NCI-H1417 (cell line): ENCODE measurements at regions not wholly inside any gene's neighbourhood (a gene's known extent, or its start where the extent isn't known, plus 50 kb on each side); places are given as distances from the start of the nearest gene placed in this dataset.

ENCODE experiments used
- DNase-seq, 3 experiments: peaks; one replicate each; lab custom pipeline; 2025; lab: John Stamatoyannopoulos, UW

DNA sequence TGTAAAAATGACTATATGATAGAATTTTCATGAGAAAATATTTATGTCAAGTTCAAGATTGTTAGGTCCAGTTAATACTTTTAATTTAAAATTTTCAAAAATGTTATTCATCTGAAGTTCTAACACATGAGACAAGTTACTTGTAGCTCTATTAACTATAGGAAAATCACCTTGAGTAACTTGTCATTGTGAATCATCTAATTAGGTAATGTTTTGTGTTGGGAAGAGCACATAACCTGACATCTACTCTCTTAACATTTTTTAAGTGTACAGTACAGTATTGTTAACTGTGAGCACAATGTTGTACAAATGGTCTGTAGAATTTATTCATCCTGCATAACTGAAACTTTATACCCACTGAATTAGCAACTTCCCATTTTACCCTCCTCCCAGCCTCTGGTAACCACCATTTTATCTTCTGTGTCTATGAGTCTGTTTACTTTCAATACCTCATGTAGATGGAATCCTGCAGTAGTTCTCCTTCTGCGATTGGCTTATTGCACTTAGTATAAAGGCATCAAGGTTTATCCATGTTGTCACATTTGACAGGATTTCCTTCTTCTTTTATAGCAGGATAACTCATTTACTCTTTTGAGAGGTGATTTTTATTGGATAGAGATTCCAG lies 54.6 kb downstream of the ARL4A start:
- DNase-seq, result no peak

DNA sequence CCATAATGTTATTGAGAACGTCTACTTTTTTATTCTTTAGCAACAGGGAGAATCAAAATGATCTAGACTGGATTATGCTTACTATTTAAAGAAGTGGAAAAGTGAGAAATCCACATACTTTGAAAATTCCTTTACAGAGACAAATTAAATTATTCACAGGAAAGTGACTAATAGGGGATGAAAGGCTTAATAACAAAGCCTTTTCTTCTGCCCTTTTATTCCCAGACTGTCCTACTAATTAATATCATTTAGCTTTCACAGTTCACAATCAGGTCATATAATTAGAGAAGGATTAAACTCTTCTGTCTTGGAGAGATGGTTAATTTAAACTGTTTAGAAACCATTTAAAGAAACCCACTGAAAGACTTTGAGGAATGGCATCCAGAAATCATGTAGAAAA lies 58.8 kb downstream of the ARL4A start:
- no peak for DNase-seq

DNA sequence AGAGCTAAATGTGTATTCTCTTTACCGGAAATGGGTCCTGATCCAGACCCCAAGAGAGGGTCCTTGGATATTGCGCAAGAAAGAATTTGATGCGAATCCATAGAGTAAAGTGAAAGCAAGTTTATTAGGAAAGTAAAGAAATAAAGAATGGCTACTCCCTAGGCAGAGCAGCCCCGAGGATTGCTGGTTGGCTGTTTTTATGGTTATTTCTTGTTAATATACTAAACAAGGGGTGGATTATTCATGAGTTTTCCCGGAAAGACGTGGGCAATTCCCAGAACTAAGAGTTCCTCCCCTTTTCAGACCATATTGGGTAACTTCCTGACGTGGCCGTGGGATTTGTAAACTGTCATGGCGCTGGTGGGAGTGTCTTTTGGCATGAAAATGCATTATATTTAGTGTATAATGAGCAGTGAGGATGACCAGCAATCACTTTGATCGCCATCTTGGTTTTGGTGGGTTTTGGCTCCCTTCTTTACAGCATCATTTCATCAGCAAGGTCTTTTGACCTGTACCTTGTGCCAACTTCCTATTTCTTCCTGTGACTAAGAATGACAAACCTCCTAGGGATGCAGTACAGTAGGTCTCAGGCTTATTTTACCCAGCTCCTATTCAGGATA lies 60.4 kb downstream of the ARL4A start:
- no peak for DNase-seq

DNA sequence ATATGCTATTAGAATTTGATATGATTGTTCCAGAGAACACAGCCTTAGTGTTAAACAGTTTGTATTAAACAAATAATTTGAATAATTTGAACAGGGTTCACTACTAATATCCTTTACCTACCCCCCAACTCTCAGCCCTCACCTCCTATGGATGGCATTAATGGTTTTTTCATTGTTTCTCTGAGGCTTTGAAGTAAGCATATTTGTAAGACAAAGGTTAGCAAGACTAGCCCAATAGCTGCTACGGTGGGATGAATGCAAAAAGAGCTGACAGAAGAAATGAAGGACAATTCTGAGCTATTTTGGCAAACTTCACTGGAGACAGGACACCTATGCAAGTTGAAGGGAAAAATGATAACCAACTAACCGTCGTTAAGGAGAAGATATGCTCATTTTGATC lies 61.6 kb downstream of the ARL4A start:
- no peak for DNase-seq

DNA sequence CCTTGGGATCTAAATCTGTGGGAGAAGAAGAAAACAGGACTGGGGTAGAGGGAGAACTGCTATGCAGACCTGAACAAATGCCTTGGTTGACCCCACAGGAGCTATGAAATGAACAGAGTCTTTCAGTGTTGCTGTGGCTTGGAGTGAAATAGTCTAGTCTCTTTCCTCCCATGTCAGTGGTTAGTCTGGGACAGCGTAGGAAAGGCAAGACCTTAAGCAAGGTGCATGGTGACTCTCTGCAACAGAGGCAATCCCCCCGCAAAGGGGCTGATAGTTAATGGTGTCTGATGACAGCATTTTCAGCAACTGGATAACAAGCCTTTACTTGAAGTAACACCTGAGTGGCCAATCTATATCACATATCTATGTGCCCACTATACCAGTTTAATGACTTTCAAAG lies 62.3 kb downstream of the ARL4A start:
- DNase-seq, result no peak

DNA sequence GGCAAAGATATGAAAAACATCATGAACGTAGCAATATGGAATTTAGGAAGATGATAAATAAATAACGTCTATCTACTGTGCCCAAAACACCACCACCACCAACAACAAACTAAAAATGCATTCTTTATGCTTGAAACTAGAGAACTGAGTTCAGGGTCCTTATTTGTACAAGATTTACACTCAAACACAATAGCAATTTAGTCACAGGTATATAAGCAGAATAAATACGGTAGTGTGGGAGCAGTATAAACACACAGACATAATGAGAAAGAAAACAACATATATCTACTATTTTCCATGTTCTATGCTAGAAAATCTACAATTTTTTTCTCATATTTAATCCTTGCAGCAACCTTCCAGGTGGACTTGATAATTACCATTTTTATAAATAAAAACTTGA lies 64.3 kb downstream of the ARL4A start:
- no peak for DNase-seq

DNA sequence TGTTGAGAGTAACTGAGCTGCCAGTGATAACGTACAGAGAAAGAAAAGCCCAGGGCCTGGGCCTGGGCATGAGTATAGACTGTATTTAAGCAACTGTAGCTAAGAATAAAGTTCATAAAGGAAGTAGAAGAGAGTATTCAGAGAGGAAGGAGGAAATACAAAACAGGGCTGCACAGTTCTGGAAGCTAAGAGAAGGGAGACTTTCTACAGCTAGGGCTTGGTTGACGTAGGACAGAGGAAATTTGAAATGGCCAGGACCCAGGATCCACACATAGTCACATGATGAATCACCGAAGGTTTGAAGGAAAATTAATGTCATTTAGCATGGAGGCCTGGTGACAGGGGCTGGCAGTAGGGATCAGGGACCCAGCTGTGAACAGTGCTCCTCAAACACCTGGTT lies 66.7 kb downstream of the ARL4A start:
- no peak for DNase-seq

DNA sequence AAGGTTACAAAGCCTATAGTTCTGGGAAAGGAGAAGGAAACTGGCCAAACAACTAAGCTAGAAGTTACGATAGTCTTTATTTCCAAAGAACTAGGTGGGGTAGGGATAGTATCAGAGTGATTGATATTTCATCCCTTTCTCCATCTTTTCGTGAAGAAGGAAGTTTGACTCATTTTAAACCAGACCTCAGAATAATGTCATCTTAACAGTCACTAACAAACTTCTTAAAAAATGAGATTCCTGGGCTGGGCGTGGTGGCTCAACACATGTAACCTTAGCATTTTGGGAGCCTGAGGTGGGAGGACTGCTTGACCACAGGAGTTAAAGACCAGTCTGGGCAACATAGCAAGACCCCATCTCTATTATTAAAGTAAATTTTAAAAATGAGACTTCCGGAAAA lies 69.4 kb downstream of the ARL4A start:
- DNase-seq, result no peak

DNA sequence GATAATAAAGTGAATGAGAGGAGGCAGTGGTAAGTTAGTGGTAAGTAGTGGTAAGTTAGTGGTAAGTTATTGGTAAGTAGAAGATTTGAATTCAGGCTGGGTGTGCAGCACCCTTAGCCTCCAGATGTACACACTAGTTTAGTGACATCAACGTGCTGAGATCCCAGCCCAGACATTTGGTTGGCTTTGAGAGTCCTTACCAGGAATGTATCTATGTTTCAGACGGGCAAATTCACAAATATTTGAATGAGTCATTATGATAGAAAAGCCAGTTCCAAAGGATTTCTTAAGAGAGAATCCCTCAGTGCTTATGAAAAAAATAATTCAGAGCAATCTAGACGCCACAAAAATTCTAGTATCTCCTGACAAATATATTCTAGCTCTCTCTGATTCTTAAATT lies 70.0 kb downstream of the ARL4A start:
- no peak for DNase-seq

DNA sequence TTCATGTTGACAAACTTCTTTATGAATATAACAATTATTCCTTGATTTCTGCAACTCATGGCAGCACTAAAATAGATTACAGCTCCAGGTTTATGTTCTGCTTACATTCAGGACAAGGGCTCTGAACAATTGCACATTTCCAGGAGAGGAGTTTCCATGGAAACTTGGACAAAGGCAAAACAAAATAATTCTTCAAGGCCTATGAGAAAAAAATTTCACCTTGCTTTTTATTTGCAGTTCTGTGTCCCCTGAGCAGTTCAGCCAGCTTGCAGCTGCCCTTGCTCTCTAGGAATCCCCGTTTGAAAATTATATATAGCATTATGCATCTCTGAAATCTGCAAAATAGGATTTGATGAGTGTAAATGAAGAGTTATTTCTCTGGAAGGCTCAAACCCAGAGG lies 71.7 kb downstream of the ARL4A start:
- DNase-seq, result peak in 2 of 3 experiments; percentile 20 to 79

DNA sequence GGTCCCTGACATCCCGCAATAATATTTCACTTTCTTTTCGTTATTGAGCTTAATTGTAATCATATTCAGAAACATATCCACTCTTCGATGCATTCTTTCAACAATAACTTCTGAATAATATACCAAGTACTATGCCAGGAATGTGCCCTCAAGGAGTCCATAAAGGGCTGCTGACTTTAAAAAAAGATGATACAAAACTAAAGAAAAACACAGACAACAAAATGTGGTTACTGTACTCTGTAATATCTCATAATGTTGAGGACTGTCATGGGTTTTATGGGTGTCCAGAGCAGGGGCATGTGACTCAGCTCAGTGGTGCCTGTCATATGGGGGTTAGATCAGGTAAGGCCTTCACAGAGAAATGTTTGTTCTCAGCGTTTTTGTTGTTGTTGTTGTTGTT lies 73.7 kb downstream of the ARL4A start:
- no peak for DNase-seq

DNA sequence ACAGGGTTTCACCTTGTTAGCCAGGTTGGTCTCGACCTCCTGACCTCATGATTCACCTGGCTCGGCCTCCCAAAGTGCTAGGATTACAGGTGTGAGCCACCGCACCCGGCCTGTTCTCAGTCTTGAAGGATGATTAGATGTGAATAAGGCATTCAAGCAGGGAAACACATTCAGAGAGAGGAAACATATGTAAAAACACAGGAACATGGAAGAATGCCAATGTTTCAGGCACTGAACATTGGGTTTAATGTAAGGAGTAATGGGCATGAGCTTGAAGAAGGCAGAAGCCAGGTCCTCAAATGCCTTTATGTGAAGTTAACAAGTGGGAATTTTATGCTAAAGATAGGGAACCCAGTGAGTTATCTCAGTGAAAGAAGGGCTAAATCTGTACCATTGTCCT lies 74.3 kb downstream of the ARL4A start:
- no peak for DNase-seq

DNA sequence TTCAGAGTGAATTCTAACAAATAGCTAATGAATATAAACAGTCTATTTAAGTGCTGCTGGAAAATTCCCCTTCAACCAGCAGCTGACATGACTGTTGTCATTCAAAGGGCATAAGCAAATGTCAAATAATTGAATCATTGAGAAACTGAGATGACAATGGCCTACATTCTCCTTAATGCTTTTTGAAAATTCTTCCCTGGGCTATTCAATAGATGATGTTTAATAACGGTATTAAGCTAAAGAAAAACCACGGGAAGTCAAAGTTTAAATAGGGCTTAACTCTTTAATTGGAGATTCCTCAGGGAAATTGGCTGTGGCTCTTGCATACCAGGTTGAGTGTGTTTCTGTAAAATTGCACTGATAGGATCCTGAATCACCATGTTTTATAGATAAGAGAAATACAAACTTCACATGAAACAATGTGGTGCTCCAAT lies 77.0 kb downstream of the ARL4A start:
- peak in 1 of 3 experiments; percentile 24 for DNase-seq

DNA sequence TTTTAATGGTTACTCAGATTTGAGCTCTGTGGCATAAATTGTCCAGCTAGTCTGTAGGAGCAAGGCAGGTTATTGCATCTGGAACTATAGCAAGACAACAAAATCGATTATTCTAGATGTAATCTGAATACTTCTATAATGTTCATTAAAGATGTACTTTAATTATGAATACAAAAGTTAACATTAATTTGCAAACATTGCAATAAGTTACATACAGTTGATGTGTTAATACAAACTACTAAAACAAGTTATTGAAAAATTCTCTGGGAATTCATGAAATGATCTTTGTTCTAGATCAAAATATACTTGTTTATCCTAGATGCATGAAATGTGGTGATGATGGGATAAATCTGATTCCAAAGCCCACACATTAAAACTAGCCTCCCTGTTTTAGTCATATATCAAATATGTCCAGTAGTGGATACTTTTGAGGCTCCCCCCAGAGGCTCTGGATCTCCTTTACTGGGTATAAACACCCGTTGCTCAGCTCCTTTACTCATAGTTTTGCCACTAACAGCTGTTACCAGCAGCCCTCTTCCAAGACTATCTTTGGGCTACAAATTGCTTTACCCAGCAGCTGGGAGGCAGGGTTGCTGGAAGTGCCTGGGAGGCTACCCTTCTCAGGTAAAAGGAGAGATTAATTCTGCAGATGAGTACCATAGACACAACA lies 78.1 kb downstream of the ARL4A start:
- no peak for DNase-seq

DNA sequence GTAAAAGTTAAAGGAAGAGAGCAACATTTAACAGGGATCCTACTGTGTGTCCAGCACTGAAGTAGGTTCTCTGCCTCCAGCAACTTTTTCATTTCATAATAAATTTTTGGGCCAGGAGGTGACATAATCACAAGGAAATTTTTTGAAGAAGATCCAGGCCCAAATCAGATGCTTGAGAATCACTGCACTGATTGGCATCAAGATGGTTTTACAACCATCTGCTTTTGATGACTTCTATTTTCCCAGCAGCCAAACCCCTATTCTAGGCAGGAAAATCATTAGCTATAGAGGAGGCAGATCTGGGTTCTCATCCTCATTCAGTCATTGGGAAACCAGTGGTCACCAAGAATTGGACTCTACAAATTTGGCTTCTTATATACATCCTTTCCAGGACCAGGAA lies 79.0 kb downstream of the ARL4A start:
- DNase-seq, result no peak

DNA sequence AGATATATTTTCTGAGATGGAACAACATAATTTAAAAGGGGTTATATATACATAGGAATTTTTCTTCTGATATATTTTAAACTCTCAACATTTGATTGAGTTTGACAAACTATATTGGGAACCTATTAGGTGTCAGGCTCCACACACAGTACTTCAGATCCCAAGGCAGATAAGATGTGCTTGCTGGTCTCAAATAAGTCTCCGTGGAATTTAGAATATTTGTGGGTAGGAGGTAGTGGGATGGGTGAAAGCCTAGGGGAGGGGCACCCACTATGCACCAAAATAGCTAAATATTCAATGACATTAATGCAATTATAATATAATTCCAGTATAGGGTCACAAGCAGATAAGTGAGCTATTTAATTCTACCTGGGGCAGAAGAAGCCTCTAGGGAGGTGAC lies 81.5 kb downstream of the ARL4A start:
- no peak for DNase-seq

DNA sequence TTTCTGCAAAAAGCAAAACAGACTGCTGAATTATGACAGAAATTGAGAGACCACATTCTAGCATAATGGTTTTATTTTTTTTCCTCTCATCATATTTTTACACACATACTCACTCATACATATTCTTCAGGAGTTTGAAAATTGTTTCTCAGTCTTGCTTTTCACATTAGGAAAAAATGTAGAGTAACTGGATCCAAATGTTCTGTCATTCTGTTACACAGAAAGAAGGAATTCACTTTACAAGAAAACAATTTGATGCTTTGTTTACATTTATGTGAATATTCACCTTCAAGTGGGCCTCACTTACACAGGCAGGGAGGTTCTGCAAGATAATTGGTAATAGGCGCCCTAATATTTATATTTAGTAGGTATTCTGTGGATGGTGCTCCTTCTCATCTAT lies 82.0 kb downstream of the ARL4A start:
- peak in 1 of 3 experiments; percentile 20 for DNase-seq

DNA sequence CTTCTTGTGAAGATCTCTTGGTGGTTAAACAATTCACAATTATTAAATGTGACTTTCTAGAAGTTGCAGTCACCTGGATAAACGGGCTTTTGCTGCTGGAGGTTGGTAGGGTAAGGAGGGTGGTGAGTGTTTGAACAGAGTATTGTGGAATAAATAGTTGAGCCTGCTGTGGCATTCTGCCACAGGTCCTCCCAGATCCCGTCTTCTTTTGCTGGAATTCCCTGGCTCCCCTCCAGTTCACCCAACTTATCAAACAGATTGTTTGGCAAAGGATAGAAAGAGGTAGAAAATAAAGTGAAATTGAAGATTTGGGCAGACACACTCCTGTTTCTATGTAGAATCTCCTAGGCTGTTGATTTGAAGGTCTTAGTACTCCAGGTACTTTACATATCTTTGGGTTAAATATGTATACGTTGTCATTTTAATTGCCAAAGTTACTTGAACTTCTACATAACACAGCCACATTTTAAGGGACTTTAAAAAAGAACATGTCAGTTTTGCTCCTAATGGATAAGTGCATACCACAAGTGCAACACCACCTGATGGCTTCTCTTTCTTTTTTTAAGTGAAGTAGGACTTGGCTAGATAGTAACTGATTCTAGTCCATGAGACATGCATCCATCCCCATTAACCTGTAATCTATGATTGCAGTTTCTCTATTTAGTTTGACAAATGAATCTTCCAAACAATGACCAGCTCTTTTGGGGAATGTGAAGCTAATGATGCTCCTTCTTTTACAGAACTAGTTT lies 83.0 kb downstream of the ARL4A start:
- DNase-seq, result no peak

DNA sequence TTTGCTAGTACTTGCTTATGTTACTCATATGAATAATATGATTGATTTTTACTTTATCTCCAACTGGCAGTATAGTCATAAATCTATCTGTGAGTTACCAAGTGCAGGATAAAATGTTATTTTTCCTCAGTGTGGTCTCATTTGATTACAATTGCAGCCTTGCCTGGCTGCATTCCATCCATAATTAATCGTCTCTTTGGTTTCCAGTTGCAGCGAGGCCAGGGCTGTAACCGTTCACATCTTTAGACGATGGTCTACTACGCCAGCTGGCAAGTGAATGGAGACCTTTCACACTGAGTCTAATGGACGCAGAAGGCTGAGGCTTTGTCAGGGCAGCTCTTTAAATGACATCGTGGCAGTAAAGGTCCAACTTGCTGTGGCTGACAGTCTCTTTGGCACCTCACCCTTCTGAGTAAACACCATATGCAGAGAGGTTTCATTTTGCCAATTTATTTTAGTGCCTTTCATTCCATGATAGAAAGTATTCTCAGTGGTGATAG lies 84.0 kb downstream of the ARL4A start:
- peak; percentile 24 to 83 (median 45) for DNase-seq

DNA sequence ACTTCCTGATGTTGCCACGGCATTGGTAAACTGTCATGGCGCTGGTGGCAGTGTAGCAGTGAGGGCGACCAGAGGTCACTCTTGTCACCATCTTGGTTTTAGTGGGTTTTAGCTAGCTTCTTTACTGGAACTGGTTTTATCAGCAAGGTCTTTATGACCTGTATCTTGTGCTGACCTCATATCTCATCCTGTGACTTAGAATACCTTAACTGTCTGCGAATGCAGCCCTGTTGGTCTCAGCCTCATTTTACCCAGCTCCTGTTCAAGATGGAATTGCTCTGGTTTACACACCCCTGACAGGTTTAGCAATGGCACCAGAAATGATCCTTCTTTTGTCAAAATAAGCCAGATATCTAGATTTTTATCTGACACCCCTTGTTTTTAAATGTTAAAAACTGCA lies 85.3 kb downstream of the ARL4A start:
- no peak for DNase-seq

DNA sequence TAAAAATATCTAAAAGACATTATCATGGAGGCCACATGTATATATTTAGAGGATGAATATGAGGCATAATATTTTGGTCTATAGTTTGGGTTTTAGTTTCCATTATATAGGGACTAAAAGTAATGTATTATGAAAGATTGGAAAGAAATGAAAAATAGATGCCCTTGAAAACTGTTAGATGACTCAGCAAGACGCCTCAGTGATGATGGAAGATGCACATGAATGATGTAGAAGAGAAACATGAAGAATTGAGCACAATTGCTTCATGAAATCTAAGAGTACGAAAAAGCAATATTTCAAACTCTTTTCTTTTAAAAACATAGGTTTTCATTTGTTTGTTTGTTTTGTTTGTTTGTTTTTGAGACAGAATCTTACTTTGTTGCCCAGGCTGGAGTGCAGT lies 89.8 kb downstream of the ARL4A start:
- DNase-seq, result no peak

DNA sequence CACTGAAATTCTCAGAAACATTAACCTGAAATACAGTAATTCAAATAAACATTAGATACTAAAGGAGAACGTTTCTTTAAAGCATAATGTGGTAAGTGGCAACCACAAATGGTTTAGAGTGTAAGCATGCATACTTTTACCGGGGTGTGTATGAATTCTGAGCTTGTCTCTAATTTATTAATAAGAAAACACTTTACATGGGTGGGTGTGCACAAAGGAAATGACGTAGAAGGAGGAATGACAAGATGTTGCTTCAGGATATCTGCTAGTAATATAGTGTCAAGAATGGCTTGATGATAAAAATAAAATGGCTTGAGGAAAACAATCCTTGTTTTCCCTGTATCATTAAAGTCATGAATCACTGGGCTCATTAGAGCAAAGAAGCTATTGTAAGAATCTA lies 92.5 kb downstream of the ARL4A start:
- DNase-seq, result no peak
